Cardiac septum (tissue), 1 donor: ENCODE measurements at regions not wholly inside any gene's neighbourhood (a gene's known extent, or its start where the extent isn't known, plus 50 kb on each side); places are given as distances from the start of the nearest gene placed in this dataset.

Source experiments
- DNase-seq: peaks from one replicate; pipeline ENCODE4 v3.0.0-alpha.2; 2020; ENCODE audit warnings: low spot score
- intact Hi-C: fragments of 100-400 bp; cut with DNase I; formaldehyde crosslinking; loops from one replicate; pipeline ENCODE4 v1.14.0; 2022
- donor health status: DM: no; HTN: no; CAD: no.

- DNase-seq, result no peak
- intact Hi-C loops, result no loop called here
Measured at GRCh38 chr5:143986516-143987212, 174.7 kb downstream of the HMHB1 start.

- DNase-seq, result no peak
- intact Hi-C loops, result no loop called here
Measured at GRCh38 chr5:143987264-143987663, 175.3 kb downstream of the HMHB1 start.

- no peak for DNase-seq
- intact Hi-C loops, result no loop called here
Measured at GRCh38 chr5:143987751-143988560, 176.0 kb downstream of the HMHB1 start.

GRCh38 chr5:143992496-143992895 is 178.0 kb downstream of the YIPF5 start:
- intact Hi-C loops, result no loop called here
- no peak for DNase-seq

- DNase-seq, result no peak
- intact Hi-C loops, result no loop called here
Measured at GRCh38 chr5:144002876-144003275, 167.6 kb downstream of the YIPF5 start.

- intact Hi-C loops, result no loop called here
- DNase-seq, result no peak
Measured at GRCh38 chr5:144003636-144004035, 166.8 kb downstream of the YIPF5 start.

- intact Hi-C loops, result no loop called here
- no peak for DNase-seq
Measured at GRCh38 chr5:144004146-144004545, 166.3 kb downstream of the YIPF5 start.

GRCh38 chr5:144004751-144005150 is 165.7 kb downstream of the YIPF5 start:
- intact Hi-C loops, result no loop called here

GRCh38 chr5:144009116-144009515 is 161.3 kb downstream of the YIPF5 start:
- intact Hi-C loops, result no loop called here
- DNase-seq, result no peak

More at GRCh38 chr5:144004751-144005150, 165.7 kb downstream of the YIPF5 start:
- no peak for DNase-seq

GRCh38 chr5:144011388-144011787 is 159.1 kb downstream of the YIPF5 start:
- DNase-seq, result no peak
- intact Hi-C loops, result no loop called here

- no peak for DNase-seq
- intact Hi-C loops, result no loop called here
Measured at GRCh38 chr5:144013816-144014215, 156.6 kb downstream of the YIPF5 start.

GRCh38 chr5:144015961-144016360 is 154.5 kb downstream of the YIPF5 start:
- intact Hi-C loops, result no loop called here
- DNase-seq, result no peak

- intact Hi-C loops, result no loop called here
- no peak for DNase-seq
Measured at GRCh38 chr5:144017119-144017518, 153.3 kb downstream of the YIPF5 start.

- DNase-seq, result no peak
- intact Hi-C loops, result no loop called here
Measured at GRCh38 chr5:144017631-144018030, 152.8 kb downstream of the YIPF5 start.

GRCh38 chr5:144024090-144024489 is 146.4 kb downstream of the YIPF5 start:
- intact Hi-C loops, result no loop called here
- DNase-seq, result no peak

GRCh38 chr5:144024545-144024944 is 145.9 kb downstream of the YIPF5 start:
- DNase-seq, result no peak
- intact Hi-C loops, result no loop called here

GRCh38 chr5:144026286-144026685 is 144.2 kb downstream of the YIPF5 start:
- no peak for DNase-seq
- intact Hi-C loops, result no loop called here

- intact Hi-C loops, result no loop called here
- no peak for DNase-seq
Measured at GRCh38 chr5:144028058-144028457, 142.4 kb downstream of the YIPF5 start.

- intact Hi-C loops, result no loop called here
- DNase-seq, result no peak
Measured at GRCh38 chr5:144028636-144029035, 141.8 kb downstream of the YIPF5 start.

GRCh38 chr5:144030904-144031303 is 139.6 kb downstream of the YIPF5 start:
- intact Hi-C loops, result loop anchor here (5.0 kb wide), 1 partner anchor 111 kb away; no protein-coding TSS in a partner anchor
- no peak for DNase-seq

GRCh38 chr5:144032375-144032774 is 138.1 kb downstream of the YIPF5 start:
- DNase-seq, result no peak
- intact Hi-C loops, result loop anchor here (5.0 kb wide), 1 partner anchor 110 kb away; no protein-coding TSS in a partner anchor
